Kidney (tissue), 13 donors: ENCODE measurements at regions not wholly inside any gene's neighbourhood (a gene's known extent, or its start where the extent isn't known, plus 50 kb on each side); places are given as distances from the start of the nearest gene placed in this dataset.

Experiments used
- DNase-seq, 5 donors: peaks; one replicate each; pipeline ENCODE4 v3.0.0-alpha.2; 2013 to 2020
- FAIRE-seq: peaks from 2 replicates; lab custom pipeline; 2012; peaks lifted over from hg19 to GRCh38; lab: Jason Lieb, UNC
- H3K27ac ChIP-seq, 2 donors: one replicate each; pipeline ENCODE4 v1.7.0; 2013; ENCODE audit warnings: low read depth in 2 of 2, low read length in 2 of 2, inconsistent platforms in 1 of 2
- H3K27me3 ChIP-seq: one replicate; pipeline ENCODE4 v1.7.1; 2013; ENCODE audit warnings: low read length, inconsistent platforms; ENCODE audit not compliant: control insufficient read depth, insufficient read depth
- H3K36me3 ChIP-seq, 3 donors: one replicate each; pipeline versions ENCODE4 v1.7.0 to v1.7.1; 2013; ENCODE audit warnings: low read length in 3 of 3, control low read depth in 1 of 3, inconsistent platforms in 1 of 3; ENCODE audit not compliant: insufficient read depth in 3 of 3, control insufficient read depth in 2 of 3
- H3K4me1 ChIP-seq, 3 donors: one replicate each; pipeline versions ENCODE4 v1.7.0 to v1.7.1; 2013; ENCODE audit warnings: low read length in 3 of 3, inconsistent platforms in 1 of 3, low read depth in 1 of 3; ENCODE audit not compliant: control insufficient read depth in 2 of 3, insufficient read depth in 2 of 3
- H3K4me3 ChIP-seq, 3 donors: one replicate each; pipeline versions ENCODE4 v1.7.0 to v1.8.1; 2013; ENCODE audit warnings: low read length in 3 of 3, control low read depth in 1 of 3, inconsistent platforms in 1 of 3
- H3K9ac ChIP-seq, 3 donors: one replicate each; pipeline versions ENCODE4 v1.7.0 to v1.7.1; 2013; ENCODE audit warnings: low read length in 3 of 3, control low read depth in 1 of 3, inconsistent platforms in 1 of 3
- H3K9me3 ChIP-seq, 3 donors: one replicate each; pipeline versions ENCODE4 v1.7.0 to v1.7.1; 2013; ENCODE audit warnings: low read length in 3 of 3, control low read depth in 1 of 3, inconsistent platforms in 1 of 3; ENCODE audit not compliant: control insufficient read depth in 2 of 3, insufficient read depth in 1 of 3
- intact Hi-C: fragments of 100-400 bp; cut with DNase I; formaldehyde crosslinking; loops from one replicate; pipeline ENCODE4 v1.11.1; 2022
- TF ChIP-seq, protein P1 (sequence below): IDR thresholded peaks from 3 replicates; pipeline ENCODE4 v1.5.1; 2012; ENCODE audit warnings: mild to moderate bottlenecking, moderate library complexity, borderline replicate concordance; ENCODE audit not compliant: insufficient read depth; ENCODE audit errors: extremely low read depth
- donor health status: control.
- donor health status: control.
- donor health status: control.
- donor health status: control.
- donor health status: control.
- donor health status: DM: yes; HTN: yes; CAD: no.
- donor health status: Normal renal cell carcinoma (clear cell type).

GRCh38 chr13:98083936-98084335 is 59.0 kb upstream of the FARP1 start:
- TF ChIP-seq, protein P1, sequence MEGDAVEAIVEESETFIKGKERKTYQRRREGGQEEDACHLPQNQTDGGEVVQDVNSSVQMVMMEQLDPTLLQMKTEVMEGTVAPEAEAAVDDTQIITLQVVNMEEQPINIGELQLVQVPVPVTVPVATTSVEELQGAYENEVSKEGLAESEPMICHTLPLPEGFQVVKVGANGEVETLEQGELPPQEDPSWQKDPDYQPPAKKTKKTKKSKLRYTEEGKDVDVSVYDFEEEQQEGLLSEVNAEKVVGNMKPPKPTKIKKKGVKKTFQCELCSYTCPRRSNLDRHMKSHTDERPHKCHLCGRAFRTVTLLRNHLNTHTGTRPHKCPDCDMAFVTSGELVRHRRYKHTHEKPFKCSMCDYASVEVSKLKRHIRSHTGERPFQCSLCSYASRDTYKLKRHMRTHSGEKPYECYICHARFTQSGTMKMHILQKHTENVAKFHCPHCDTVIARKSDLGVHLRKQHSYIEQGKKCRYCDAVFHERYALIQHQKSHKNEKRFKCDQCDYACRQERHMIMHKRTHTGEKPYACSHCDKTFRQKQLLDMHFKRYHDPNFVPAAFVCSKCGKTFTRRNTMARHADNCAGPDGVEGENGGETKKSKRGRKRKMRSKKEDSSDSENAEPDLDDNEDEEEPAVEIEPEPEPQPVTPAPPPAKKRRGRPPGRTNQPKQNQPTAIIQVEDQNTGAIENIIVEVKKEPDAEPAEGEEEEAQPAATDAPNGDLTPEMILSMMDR: no peak
- no peak for DNase-seq
- no peaks in the 10 kb centered on the region for H3K36me3 ChIP-seq
- no peak overlapping the region for H3K9ac ChIP-seq
- no peak overlapping the region for H3K27ac ChIP-seq
- no peak for FAIRE-seq
- H3K9me3 ChIP-seq: no peaks in the 10 kb centered on the region
- intact Hi-C loops: no loop called here
- no peaks in the 10 kb centered on the region for H3K27me3 ChIP-seq
- H3K4me1 ChIP-seq: no peaks in the 10 kb centered on the region
- H3K4me3 ChIP-seq: no peak overlapping the region

DNA sequence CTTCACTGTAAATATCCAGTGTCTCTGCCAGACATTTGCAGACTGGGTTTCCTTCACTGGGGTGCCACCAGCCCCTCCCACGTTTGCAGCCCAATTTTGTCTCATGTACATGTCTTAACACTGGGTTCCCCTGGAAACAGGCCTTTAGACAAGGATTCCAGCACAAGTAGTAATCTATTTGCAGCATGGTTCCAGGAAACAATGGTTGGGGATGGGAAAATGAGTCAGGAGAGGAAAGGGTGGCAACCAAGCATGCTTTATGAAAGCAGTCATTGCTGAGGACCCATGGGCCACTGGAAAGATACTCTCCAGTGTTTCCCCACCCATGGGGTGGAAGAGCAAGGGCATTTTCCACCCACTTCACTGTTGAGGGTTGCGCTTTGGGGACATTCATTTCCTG is 53.6 kb upstream of the FARP1 start:
- FAIRE-seq (no peak), DNase-seq (no peak)
- no peak overlapping the region for H3K27ac ChIP-seq
- H3K9me3 ChIP-seq: peaks cover 0 to 4% (median 0%) of the 10 kb centered on the region in 3 donors
- no peaks in the 10 kb centered on the region for H3K4me1 ChIP-seq
- TF ChIP-seq, protein P1: no peak
- no peaks in the 10 kb centered on the region for H3K27me3 ChIP-seq
- H3K9ac ChIP-seq: no peak overlapping the region
- H3K36me3 ChIP-seq: no peaks in the 10 kb centered on the region
- intact Hi-C loops: no loop called here
- H3K4me3 ChIP-seq: no peak overlapping the region

- peaks cover 0 to 4% (median 0%) of the 10 kb centered on the region in 3 donors for H3K9me3 ChIP-seq
- no peak for FAIRE-seq
- H3K27me3 ChIP-seq: no peaks in the 10 kb centered on the region
- H3K36me3 ChIP-seq: no peaks in the 10 kb centered on the region
- H3K27ac ChIP-seq: no peak overlapping the region
- no peaks in the 10 kb centered on the region for H3K4me1 ChIP-seq
- no peak overlapping the region for H3K4me3 ChIP-seq
- TF ChIP-seq, protein P1: no peak
- DNase-seq: no peak
- H3K9ac ChIP-seq: no peak overlapping the region
- intact Hi-C loops: no loop called here
Measured at GRCh38 chr13:98092888-98093287, 50.0 kb upstream of the FARP1 start.
